Tibial artery (tissue), 4 donors: ENCODE measurements at regions not wholly inside any gene's neighbourhood (a gene's known extent, or its start where the extent isn't known, plus 50 kb on each side); places are given as distances from the start of the nearest gene placed in this dataset.

Experiments
- DNase-seq, 2 donors: peaks; one replicate each; pipeline ENCODE4 v3.0.0-alpha.2; 2019
- H3K27ac ChIP-seq, 2 donors: fragments of 200-600 bp; sonication (generic) in 1 of 2; 1 replicate in 1 of 2; 2 replicates in 1 of 2; pipeline ENCODE4 v1.5.1; 2018 to 2019; ENCODE audit warnings: mild to moderate bottlenecking in 1 of 2
- H3K27me3 ChIP-seq, 2 donors: fragments of 200-600 bp; sonication (generic) in 1 of 2; one replicate each; pipeline versions ENCODE4 v1.5.1 to v1.6.0; 2016 to 2019
- H3K36me3 ChIP-seq, 3 donors: fragments of 200-600 bp; sonication (generic) in 2 of 3; one replicate each; pipeline ENCODE4 v1.5.1; 2016 to 2019; ENCODE audit warnings: mild to moderate bottlenecking in 2 of 3
- H3K4me1 ChIP-seq, 4 donors: fragments of 200-600 bp; sonication (generic) in 2 of 4; 1 replicate in 3 of 4; 2 replicates in 1 of 4; pipeline ENCODE4 v1.5.1; 2016 to 2019
- H3K4me3 ChIP-seq, 2 donors: fragments of 200-600 bp; sonication (generic) in 1 of 2; 1 replicate in 1 of 2; 2 replicates in 1 of 2; pipeline ENCODE4 v1.5.1; 2018 to 2019; ENCODE audit warnings: mild to moderate bottlenecking in 2 of 2
- H3K9me3 ChIP-seq, 3 donors: fragments of 200-600 bp; sonication (generic) in 1 of 3; one replicate each; pipeline ENCODE4 v1.5.1; 2016 to 2019
- intact Hi-C: fragments of 100-400 bp; cut with DNase I; formaldehyde crosslinking; loops from one replicate; pipeline ENCODE4 v1.15.0; 2023; ENCODE audit warnings: low total_unique reads
- TF ChIP-seq, protein P1 (sequence below), 2 experiments: fragments of 200-600 bp in 1 of 2; fragments of 450-650 bp in 1 of 2; IDR thresholded peaks; one replicate each; pipeline ENCODE4 v1.5.1; 2017 to 2019; ENCODE audit warnings: antibody characterized with exemption in 2 of 2, mild to moderate bottlenecking in 1 of 2, moderate library complexity in 1 of 2

DNA sequence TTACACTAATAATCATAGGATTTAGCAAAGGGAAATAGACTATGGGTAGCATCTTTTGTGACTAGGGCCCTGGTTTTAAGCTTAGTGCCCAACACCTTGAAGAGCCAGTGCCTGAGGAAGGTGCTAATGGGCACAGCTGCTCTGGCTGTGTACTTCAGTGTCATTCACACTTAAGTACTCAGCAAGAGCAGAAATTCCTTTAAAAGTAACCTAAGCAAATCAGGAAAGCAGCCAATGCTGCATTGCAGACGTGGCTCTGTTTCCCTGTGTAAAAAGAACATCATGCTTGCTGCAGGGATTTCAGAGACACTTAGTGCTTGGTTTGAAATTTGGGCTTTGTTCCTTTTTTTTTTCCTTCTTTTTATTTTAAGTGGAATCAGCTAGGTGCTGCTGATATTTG lies 505.4 kb downstream of the SUCLG1 start:
- no peaks in the 10 kb centered on the region for H3K4me1 ChIP-seq
- intact Hi-C loops: no loop called here
- H3K27me3 ChIP-seq: no peaks in the 10 kb centered on the region
- no peak overlapping the region for H3K27ac ChIP-seq
- H3K36me3 ChIP-seq: no peaks in the 10 kb centered on the region
- no peak for DNase-seq
- no peak overlapping the region for H3K4me3 ChIP-seq
- TF ChIP-seq, protein P1, sequence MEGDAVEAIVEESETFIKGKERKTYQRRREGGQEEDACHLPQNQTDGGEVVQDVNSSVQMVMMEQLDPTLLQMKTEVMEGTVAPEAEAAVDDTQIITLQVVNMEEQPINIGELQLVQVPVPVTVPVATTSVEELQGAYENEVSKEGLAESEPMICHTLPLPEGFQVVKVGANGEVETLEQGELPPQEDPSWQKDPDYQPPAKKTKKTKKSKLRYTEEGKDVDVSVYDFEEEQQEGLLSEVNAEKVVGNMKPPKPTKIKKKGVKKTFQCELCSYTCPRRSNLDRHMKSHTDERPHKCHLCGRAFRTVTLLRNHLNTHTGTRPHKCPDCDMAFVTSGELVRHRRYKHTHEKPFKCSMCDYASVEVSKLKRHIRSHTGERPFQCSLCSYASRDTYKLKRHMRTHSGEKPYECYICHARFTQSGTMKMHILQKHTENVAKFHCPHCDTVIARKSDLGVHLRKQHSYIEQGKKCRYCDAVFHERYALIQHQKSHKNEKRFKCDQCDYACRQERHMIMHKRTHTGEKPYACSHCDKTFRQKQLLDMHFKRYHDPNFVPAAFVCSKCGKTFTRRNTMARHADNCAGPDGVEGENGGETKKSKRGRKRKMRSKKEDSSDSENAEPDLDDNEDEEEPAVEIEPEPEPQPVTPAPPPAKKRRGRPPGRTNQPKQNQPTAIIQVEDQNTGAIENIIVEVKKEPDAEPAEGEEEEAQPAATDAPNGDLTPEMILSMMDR (IDR thresholded peaks at IDR 0.05): no peak
- H3K9me3 ChIP-seq: no peaks in the 10 kb centered on the region

DNA sequence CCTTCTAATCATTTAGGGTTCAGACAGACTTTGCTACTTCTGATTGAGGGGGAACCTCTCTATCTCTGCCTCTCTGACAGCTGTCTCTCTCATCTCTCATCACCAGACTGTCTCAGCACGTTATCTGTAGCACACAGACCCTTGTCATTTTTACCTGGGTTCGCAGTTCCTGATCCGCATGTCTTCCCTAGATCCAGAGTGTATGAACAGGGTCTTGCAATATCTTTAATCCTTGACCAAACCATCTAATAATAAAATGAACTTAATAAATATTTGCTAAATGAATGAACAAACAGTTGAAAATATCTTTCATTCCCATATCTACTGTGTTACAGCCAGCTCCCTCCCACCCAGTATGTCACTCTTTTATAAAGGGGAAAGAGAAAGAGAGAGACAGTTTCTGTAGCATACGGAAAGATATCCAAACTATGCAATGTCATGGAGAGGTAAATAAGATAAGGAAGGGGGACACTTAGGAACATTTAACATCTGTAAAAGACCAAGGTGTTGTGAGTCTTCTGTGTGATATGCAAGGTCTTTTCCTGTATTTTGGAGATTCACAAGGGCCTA lies 507.6 kb downstream of the SUCLG1 start:
- TF ChIP-seq, protein P1 (IDR thresholded peaks at IDR 0.05): no peak
- intact Hi-C loops: no loop called here

DNA sequence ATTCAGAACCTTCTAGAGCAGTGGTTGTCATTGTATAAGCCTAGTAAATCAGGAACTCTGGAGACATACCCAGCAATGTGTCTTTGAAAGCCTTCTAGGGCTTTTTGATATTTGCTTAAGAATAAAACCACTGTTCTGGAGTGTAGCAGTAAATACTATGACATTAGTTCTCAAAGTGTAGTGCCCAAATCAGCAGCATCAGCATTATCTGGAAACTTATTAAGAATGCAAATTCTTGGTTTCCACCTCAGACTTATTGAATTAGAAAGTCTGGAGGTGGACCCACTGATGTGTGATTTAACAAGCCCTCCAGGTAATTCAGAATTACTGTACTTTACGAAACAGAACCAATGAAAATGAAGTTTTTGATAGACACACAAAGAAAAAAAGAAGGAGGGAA lies 509.7 kb downstream of the SUCLG1 start:
- H3K4me3 ChIP-seq: no peak overlapping the region
- no peaks in the 10 kb centered on the region for H3K4me1 ChIP-seq
- no peaks in the 10 kb centered on the region for H3K36me3 ChIP-seq
- no peak for DNase-seq
- no peaks in the 10 kb centered on the region for H3K27me3 ChIP-seq
- TF ChIP-seq, protein P1 (IDR thresholded peaks at IDR 0.05): no peak
- H3K27ac ChIP-seq: no peak overlapping the region
- intact Hi-C loops: no loop called here
- H3K9me3 ChIP-seq: no peaks in the 10 kb centered on the region

More for the DNA sequence above, 507.6 kb downstream of the SUCLG1 start:
- Histone ChIP-seq H3K36me3 (no peaks in the 10 kb centered on the region), H3K9me3 (no peaks in the 10 kb centered on the region), H3K4me3 (no peak overlapping the region), H3K4me1 (no peaks in the 10 kb centered on the region), H3K27me3 (no peaks in the 10 kb centered on the region), H3K27ac (no peak overlapping the region)
- no peak for DNase-seq

DNA sequence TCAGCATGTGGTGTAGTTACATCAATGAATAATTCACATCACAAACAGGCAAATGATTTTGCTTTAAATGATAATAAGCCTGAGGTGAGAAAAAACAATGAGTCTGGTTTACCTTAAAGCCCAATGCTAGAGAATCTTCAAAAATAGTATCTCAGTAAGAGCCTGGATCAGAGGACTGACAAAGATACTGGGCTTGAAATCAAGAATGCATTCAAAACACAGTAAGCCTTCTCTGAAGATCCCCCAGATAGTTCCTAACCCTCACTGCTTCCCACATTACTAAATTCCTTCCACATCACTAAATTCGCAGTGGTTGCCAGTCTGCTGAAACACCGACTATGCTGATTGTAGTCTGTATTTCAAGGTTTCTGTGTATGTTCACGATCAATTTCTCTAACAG lies 514.9 kb downstream of the SUCLG1 start:
- H3K27me3 ChIP-seq: no peaks in the 10 kb centered on the region
- no peaks in the 10 kb centered on the region for H3K4me1 ChIP-seq
- H3K9me3 ChIP-seq: no peaks in the 10 kb centered on the region
- intact Hi-C loops: no loop called here
- H3K36me3 ChIP-seq: no peaks in the 10 kb centered on the region
- no peak overlapping the region for H3K4me3 ChIP-seq
- no peak for DNase-seq
- TF ChIP-seq, protein P1 (IDR thresholded peaks at IDR 0.05): no peak
- no peak overlapping the region for H3K27ac ChIP-seq

DNA sequence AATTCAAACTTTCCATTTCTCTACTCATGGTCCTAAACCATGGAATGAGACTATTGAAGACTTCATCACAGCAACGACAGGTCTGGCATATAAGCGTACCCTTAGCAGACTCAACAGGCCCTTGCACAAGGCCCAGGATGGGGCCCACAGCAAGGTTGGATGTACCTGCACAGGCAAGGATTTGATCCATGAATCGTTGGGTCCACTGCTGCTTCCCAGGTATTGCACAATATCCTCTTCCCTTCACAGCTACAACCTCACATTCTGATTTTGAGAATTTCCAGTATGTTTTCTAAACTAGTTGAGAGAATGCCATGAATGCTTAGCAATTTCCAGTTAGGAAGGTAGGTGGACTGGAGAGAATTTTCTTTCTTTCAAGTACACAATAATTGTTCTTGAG lies 515.8 kb downstream of the SUCLG1 start:
- Histone ChIP-seq H3K9me3 (no peaks in the 10 kb centered on the region), H3K4me1 (no peaks in the 10 kb centered on the region), H3K27me3 (no peaks in the 10 kb centered on the region), H3K27ac (no peak overlapping the region), H3K36me3 (no peaks in the 10 kb centered on the region), H3K4me3 (no peak overlapping the region)
- TF ChIP-seq, protein P1 (IDR thresholded peaks at IDR 0.05): no peak
- intact Hi-C loops: no loop called here
- no peak for DNase-seq

DNA sequence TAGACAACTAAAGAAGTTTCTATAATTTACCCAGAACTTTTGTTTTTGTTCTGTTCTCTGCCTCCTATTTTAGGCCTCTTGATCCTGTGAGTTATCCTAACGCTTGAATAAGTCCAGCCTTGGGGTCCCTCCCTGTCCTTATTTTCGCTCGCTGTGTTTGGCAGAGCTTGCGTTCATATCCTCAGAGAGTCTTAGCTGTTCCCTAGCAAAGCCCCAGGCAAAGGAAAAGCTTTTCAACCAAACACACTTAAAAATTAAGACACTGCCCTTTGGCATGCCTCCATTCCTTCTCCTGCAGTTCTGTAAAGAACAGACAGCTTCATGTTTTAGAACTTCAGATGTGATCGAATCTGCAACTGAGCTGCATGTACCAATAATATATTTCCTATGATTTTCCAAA lies 517.2 kb downstream of the SUCLG1 start:
- H3K4me1 ChIP-seq: no peaks in the 10 kb centered on the region
- H3K27me3 ChIP-seq: no peaks in the 10 kb centered on the region
- no peaks in the 10 kb centered on the region for H3K9me3 ChIP-seq
- no peak overlapping the region for H3K4me3 ChIP-seq
- no peak for DNase-seq
- H3K27ac ChIP-seq: no peak overlapping the region
- TF ChIP-seq, protein P1 (IDR thresholded peaks at IDR 0.05): no peak
- no peaks in the 10 kb centered on the region for H3K36me3 ChIP-seq
- intact Hi-C loops: no loop called here
